Ishikawa (cell line): ENCODE measurements at regions not wholly inside any gene's neighbourhood (a gene's known extent, or its start where the extent isn't known, plus 50 kb on each side); places are given as distances from the start of the nearest gene placed in this dataset.

Source experiments
- CEBPB ChIP-seq: IDR thresholded peaks from 2 replicates; pipeline ENCODE4 v1.6.1; 2012
- CREB1 ChIP-seq: IDR thresholded peaks from 2 replicates; pipeline ENCODE4 v1.6.1; 2012; ENCODE audit warnings: low read depth
- EGR1 ChIP-seq: IDR thresholded peaks from 2 replicates; pipeline ENCODE4 v1.6.1; 2012
- EP300 ChIP-seq: IDR thresholded peaks from 2 replicates; pipeline ENCODE4 v1.6.1; 2012; ENCODE audit warnings: borderline replicate concordance
- FOXM1 ChIP-seq: IDR thresholded peaks from 2 replicates; pipeline ENCODE4 v1.6.1; 2012; ENCODE audit warnings: low read depth, borderline replicate concordance
- NFIC ChIP-seq: IDR thresholded peaks from 2 replicates; pipeline ENCODE4 v1.6.1; 2012
- RAD21 ChIP-seq: IDR thresholded peaks from 2 replicates; pipeline ENCODE4 v1.6.1; 2012; ENCODE audit warnings: low read depth
- TAF1 ChIP-seq: IDR thresholded peaks from 2 replicates; pipeline ENCODE4 v1.6.1; 2012; ENCODE audit warnings: low read depth, mild to moderate bottlenecking
- TCF12 ChIP-seq: IDR thresholded peaks from 2 replicates; pipeline ENCODE4 v1.6.1; 2012; ENCODE audit warnings: low read depth
- TEAD4 ChIP-seq: IDR thresholded peaks from 2 replicates; pipeline ENCODE4 v1.6.1; 2012
- YY1 ChIP-seq: IDR thresholded peaks from 2 replicates; pipeline ENCODE4 v1.6.1; 2012; ENCODE audit warnings: low read depth
- ZBTB7A ChIP-seq: IDR thresholded peaks from 2 replicates; pipeline ENCODE4 v1.6.1; 2012; ENCODE audit warnings: low read depth
- TF ChIP-seq, protein P1 (sequence below): IDR thresholded peaks from 2 replicates; pipeline ENCODE4 v1.6.1; 2012; ENCODE audit warnings: low read depth, mild to moderate bottlenecking
- TF ChIP-seq, protein P2 (sequence below): IDR thresholded peaks from 2 replicates; pipeline ENCODE4 v1.6.1; 2012
- TF ChIP-seq, protein P3 (sequence below): IDR thresholded peaks from 2 replicates; pipeline ENCODE4 v1.6.1; 2012

DNA sequence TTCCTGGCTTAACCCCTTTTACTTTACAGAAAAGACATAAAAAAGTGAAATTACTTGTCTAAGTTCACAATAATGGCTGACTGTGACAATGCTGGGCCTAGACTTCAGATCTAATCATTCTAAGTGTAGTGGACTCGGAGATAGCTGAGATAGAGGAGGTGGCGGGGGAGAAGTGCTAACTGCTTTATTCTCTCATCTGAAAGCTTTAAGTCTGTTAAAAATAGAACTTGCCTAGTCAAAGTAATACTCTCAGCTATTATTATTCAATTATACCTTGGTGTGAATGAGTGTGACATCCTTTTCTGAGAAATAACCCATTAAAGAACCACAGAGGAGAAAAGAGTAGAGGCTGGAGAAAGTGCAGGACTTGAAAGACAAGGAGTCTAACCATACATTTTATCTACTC, 96.1 kb upstream of the OLIG2 start:
- TF ChIP-seq, protein P1, sequence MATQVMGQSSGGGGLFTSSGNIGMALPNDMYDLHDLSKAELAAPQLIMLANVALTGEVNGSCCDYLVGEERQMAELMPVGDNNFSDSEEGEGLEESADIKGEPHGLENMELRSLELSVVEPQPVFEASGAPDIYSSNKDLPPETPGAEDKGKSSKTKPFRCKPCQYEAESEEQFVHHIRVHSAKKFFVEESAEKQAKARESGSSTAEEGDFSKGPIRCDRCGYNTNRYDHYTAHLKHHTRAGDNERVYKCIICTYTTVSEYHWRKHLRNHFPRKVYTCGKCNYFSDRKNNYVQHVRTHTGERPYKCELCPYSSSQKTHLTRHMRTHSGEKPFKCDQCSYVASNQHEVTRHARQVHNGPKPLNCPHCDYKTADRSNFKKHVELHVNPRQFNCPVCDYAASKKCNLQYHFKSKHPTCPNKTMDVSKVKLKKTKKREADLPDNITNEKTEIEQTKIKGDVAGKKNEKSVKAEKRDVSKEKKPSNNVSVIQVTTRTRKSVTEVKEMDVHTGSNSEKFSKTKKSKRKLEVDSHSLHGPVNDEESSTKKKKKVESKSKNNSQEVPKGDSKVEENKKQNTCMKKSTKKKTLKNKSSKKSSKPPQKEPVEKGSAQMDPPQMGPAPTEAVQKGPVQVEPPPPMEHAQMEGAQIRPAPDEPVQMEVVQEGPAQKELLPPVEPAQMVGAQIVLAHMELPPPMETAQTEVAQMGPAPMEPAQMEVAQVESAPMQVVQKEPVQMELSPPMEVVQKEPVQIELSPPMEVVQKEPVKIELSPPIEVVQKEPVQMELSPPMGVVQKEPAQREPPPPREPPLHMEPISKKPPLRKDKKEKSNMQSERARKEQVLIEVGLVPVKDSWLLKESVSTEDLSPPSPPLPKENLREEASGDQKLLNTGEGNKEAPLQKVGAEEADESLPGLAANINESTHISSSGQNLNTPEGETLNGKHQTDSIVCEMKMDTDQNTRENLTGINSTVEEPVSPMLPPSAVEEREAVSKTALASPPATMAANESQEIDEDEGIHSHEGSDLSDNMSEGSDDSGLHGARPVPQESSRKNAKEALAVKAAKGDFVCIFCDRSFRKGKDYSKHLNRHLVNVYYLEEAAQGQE = no peak
- no peak for TF ChIP-seq TEAD4

DNA sequence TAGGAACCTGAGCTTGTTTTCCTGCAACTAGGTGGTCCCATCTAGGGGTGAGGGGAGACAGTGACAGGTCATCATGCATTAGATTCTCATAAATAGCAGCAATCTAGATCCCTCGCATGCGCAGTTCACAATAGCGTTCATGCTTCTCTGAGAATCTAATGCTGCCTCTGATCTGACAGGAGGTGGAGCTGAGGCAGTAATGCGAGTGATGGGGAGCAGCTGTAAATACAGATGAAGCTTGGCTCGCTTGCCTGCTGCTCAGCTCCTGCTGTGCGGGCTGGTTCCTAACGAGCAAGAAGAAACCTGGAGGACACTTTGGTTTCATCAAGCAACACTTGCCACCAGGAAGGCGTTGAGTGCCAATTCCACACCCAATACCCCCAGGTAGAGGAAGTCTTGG, 95.1 kb upstream of the OLIG2 start:
- no peak for TF ChIP-seq ZBTB7A
- TF ChIP-seq, protein P2, sequence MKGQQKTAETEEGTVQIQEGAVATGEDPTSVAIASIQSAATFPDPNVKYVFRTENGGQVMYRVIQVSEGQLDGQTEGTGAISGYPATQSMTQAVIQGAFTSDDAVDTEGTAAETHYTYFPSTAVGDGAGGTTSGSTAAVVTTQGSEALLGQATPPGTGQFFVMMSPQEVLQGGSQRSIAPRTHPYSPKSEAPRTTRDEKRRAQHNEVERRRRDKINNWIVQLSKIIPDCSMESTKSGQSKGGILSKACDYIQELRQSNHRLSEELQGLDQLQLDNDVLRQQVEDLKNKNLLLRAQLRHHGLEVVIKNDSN = no peak
- no peak for TF ChIP-seq TCF12
- TF ChIP-seq YY1 = no peak
- TF ChIP-seq RAD21 = no peak
- TF ChIP-seq EP300 = no peak
- TF ChIP-seq NFIC = no peak
- TF ChIP-seq CEBPB = no peak
- TF ChIP-seq, protein P3, sequence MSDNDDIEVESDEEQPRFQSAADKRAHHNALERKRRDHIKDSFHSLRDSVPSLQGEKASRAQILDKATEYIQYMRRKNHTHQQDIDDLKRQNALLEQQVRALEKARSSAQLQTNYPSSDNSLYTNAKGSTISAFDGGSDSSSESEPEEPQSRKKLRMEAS = no peak
- no peak for TF ChIP-seq CREB1
- no peak for TF ChIP-seq TEAD4

DNA sequence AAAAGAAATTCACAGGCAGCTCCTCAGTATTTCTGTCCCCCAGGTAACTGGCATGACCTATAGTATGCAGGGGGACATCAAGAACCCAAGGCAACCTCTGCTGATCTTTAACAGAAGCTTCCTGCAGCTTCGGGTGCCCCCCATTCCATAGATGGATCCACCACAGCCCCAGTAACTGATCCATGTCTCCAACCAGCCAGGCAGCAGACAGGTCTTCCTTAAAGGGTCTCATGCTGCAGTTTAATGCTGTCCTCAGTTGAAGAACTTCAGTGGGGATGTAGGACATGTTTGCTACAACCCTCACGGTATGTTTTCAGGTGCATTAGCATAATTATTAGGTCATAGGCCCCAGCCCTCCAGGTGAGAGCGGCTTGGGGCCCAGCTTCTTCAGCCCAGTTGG, 90.9 kb upstream of the OLIG2 start:
- TF ChIP-seq ZBTB7A (no peak), EGR1 (no peak), CREB1 (no peak), RAD21 (no peak), TAF1 (no peak), YY1 (no peak), TCF12 (no peak)
- TF ChIP-seq, protein P3 = no peak
- TF ChIP-seq, protein P2 = no peak

DNA sequence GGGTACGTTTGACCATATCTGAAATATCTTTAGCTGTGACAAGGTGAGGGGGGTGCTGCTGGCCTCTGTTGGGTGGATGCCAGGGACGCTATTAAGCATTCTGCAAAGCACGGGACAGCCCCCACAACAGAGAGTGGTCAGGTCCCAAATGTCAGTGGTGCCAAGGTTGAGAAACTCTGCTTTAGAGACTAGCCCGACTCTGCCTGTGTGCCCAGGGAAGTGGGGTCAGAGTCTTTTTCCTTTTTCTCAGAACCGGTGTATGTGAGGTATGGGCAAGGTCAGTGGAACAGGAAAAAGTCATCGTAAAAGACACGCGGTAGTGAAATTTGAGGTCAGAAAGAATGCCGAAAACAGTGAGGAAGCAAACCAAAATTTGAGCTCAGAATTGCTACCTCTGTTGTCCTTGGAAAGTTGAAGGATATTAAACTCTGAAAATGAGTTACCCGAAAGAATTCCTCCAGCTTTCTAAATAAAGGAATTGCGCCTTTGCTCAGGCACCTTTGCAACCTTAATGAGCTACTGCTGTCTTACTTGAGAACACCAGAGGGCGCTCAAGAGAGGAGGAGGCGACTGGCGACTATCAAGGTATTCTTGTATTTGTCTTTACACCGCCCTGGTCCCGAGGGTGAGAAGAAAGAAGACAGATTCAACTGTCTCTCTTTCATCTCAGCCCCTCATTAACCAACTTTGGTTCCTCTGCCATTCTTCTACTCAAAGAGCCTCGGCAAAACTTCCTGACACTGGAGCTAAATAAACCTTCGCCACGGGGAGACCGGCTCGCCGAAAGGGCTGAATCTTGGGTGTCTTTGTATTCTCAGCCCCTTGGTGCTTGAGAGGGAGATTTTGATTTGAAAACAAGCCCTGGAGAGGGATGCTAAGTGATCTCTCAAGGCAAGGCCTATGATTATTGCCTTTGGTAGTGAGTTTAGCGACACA, 85.4 kb upstream of the OLIG2 start:
- TF ChIP-seq FOXM1 (no peak), CREB1 (no peak), RAD21 (peak; percentile 51)
- TF ChIP-seq, protein P2 = no peak

DNA sequence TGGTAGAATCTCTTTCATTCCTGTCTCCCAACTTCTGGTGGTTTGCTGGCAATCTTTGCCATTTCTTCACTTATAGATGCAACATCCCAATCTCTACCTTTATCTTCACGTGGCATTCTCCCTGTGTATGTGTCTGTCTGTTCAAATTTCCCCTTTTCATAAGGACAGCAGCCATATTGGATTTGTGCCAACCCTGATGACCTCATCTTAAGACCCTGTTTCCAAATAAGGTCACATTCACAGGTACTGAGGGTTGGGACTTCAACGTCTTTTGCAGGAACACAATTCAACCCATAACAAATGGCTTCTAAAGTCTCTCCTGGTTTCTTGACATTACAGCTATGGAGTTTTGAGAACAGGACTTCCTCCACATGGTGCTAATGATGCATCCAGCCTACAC, 84.5 kb upstream of the OLIG2 start:
- TF ChIP-seq, protein P2 = no peak
- TF ChIP-seq RAD21 = no peak

DNA sequence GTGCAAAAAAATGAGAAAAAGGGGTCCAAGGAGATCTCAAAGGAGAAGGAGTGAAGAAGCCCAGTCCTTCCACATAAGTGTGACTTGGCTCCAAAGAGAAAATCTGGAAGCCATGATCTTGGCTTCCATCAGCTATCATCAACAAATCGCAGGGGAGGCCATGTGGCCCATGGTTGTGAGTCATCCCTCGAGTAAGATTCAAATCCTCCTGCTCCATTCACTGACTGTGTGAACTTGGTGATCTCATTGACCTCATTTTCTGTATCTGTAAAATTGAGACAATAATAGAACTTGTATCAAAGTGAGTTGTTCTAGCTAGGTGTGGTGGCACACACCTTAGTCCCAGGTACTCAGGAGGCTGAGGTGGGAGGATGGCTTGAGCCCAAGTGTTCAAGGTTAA, 79.1 kb upstream of the OLIG2 start:
- TF ChIP-seq, protein P3 = no peak
- TF ChIP-seq TEAD4 (no peak), CEBPB (no peak), ZBTB7A (no peak), FOXM1 (no peak), TCF12 (no peak), NFIC (no peak), YY1 (no peak)
- TF ChIP-seq, protein P2 = no peak
- TF ChIP-seq, protein P1 = no peak
